BE2C (cell line): ENCODE measurements at regions not wholly inside any gene's neighbourhood (a gene's known extent, or its start where the extent isn't known, plus 50 kb on each side); places are given as distances from the start of the nearest gene placed in this dataset.

Experiments used
- DNase-seq: peaks from one replicate; pipeline ENCODE4 v3.0.0-alpha.2; 2020
- H3K27me3 ChIP-seq: fragments of 250-450 bp; sonication (Bioruptor Pico); 2 replicates; pipeline ENCODE4 v1.5.1; 2020; ENCODE audit warnings: mild to moderate bottlenecking
- H3K36me3 ChIP-seq: fragments of 250-450 bp; sonication (Bioruptor Pico); 2 replicates; pipeline ENCODE4 v1.5.1; 2020; ENCODE audit warnings: mild to moderate bottlenecking
- H3K4me1 ChIP-seq: fragments of 250-450 bp; sonication (Bioruptor Pico); 2 replicates; pipeline ENCODE4 v1.5.1; 2020
- H3K4me3 ChIP-seq: 2 replicates; pipeline ENCODE4 v1.5.1; 2011; ENCODE audit warnings: low read depth, low read length
- H3K9me3 ChIP-seq: fragments of 250-450 bp; sonication (Bioruptor Pico); 2 replicates; pipeline ENCODE4 v1.5.1; 2020
- TF ChIP-seq, protein P1 (sequence below): IDR thresholded peaks from 2 replicates; pipeline ENCODE4 v1.5.1; 2012; ENCODE audit warnings: mild to moderate bottlenecking, low read depth, low read length

DNA sequence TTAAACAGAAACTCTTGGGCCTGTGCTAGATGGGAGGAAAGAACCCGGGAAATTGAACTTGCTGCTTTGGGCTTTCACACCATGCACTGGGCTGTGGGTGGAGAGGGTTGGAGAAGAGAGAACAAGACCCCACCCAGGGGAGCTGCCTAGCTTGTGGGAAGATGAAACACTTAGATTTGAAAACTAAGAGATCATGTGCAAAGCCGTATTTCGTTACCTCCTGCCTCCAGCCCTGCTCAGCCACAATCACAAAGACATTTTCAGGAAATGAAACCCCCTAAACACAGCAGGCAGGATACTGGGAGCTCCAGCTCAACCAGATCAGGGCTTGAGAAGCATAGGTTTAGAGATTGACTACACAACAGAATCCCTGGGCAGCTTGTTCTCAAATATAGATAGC is 183.0 kb upstream of the C2CD4B start:
- H3K36me3 ChIP-seq = no peaks in the 10 kb centered on the region
- DNase-seq = no peak

DNA sequence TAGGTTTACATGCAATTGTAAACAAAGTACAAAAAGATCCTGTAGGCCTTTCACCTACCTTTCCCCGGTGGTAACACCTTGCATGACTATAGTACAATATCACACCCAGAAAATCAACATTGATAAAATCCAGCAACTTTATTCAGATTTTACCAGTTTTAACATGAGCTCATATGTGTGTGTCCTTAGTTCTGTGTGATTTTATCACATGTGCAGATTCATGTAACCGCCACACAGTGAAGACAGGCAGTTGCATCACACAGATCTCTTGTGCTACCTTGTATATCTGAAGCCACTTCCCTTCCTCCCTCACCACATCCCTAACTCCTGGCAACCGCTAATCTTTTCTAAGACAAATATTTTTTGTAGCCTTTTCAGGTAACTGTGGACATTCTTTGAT is 183.5 kb upstream of the C2CD4B start:
- no peaks in the 10 kb centered on the region for H3K27me3 ChIP-seq
- no peak for DNase-seq
- no peaks in the 10 kb centered on the region for H3K9me3 ChIP-seq
- TF ChIP-seq, protein P1, sequence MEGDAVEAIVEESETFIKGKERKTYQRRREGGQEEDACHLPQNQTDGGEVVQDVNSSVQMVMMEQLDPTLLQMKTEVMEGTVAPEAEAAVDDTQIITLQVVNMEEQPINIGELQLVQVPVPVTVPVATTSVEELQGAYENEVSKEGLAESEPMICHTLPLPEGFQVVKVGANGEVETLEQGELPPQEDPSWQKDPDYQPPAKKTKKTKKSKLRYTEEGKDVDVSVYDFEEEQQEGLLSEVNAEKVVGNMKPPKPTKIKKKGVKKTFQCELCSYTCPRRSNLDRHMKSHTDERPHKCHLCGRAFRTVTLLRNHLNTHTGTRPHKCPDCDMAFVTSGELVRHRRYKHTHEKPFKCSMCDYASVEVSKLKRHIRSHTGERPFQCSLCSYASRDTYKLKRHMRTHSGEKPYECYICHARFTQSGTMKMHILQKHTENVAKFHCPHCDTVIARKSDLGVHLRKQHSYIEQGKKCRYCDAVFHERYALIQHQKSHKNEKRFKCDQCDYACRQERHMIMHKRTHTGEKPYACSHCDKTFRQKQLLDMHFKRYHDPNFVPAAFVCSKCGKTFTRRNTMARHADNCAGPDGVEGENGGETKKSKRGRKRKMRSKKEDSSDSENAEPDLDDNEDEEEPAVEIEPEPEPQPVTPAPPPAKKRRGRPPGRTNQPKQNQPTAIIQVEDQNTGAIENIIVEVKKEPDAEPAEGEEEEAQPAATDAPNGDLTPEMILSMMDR = no peak
- no peaks in the 10 kb centered on the region for H3K4me1 ChIP-seq
- H3K4me3 ChIP-seq = no peak overlapping the region
- no peaks in the 10 kb centered on the region for H3K36me3 ChIP-seq

More for the DNA sequence above, 183.0 kb upstream of the C2CD4B start:
- Histone ChIP-seq H3K4me1 (no peaks in the 10 kb centered on the region), H3K9me3 (no peaks in the 10 kb centered on the region), H3K27me3 (no peaks in the 10 kb centered on the region), H3K4me3 (no peak overlapping the region)
- TF ChIP-seq, protein P1 = no peak

DNA sequence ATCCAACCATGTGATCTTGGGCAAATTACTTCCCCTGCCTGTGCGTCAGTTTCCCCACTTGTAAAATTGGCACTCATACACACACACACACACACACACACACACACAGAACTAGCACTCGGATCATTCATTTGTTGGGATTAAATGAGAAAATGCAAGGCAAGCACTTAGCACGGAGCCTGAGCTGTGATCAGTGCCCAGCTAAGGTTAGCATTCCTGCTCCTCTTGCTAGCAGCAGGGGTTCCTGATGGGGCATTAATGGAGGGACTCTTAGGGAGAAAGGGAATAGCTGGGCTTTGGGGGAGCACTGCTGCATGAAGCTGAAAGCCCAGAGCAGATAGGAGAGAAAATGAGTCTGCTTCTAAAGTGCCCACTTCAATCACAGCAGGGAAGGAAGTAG is 187.7 kb upstream of the C2CD4B start:
- no peak for DNase-seq
- no peaks in the 10 kb centered on the region for H3K27me3 ChIP-seq

DNA sequence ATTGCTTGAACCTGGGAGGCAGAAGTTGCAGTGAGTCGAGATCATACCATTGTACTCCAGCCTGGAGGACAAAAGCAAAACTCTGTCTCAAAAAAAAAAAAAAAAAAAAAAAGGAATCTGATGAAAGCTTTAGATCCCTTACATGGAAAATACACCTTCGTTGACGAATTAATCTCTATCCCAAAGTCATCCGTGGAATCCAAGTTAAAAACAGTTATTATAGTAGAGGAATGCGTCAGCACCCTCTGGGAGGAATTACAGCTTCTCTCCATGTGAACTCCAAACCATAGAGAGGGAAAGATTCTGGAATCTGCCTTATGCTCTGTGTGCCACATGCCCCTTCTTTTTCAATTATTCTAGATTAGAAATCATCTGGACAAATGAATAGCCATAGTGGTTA is 192.3 kb upstream of the C2CD4B start:
- no peaks in the 10 kb centered on the region for H3K27me3 ChIP-seq
- peaks cover 8% of the 10 kb centered on the region for H3K4me1 ChIP-seq
- no peaks in the 10 kb centered on the region for H3K9me3 ChIP-seq
- TF ChIP-seq, protein P1 = no peak
- no peak for DNase-seq
- no peaks in the 10 kb centered on the region for H3K36me3 ChIP-seq
- H3K4me3 ChIP-seq = no peak overlapping the region

More for the DNA sequence above, 187.7 kb upstream of the C2CD4B start:
- no peak overlapping the region for H3K4me3 ChIP-seq
- H3K9me3 ChIP-seq = no peaks in the 10 kb centered on the region
- H3K36me3 ChIP-seq = no peaks in the 10 kb centered on the region
- H3K4me1 ChIP-seq = no peaks in the 10 kb centered on the region
- TF ChIP-seq, protein P1 = no peak

DNA sequence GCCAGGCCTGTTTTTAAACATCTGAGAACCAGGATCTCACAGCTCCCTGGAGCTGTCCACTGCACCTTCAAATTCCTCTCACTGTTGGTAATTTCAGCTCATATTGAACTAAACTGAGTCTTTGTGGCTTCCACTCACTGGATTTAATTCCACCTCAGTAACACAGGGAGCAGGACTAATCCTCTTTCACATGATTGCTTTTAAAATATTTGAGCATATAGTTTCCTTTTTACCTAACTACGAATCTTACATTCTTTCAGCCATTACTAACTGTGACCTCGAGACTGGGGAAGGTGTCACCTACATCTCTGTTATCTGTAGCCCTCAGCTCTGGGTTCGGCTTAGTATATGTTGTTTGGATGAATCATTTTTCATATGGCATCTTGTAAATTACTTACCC is 194.3 kb upstream of the C2CD4B start:
- no peaks in the 10 kb centered on the region for H3K9me3 ChIP-seq
- no peak for DNase-seq

DNA sequence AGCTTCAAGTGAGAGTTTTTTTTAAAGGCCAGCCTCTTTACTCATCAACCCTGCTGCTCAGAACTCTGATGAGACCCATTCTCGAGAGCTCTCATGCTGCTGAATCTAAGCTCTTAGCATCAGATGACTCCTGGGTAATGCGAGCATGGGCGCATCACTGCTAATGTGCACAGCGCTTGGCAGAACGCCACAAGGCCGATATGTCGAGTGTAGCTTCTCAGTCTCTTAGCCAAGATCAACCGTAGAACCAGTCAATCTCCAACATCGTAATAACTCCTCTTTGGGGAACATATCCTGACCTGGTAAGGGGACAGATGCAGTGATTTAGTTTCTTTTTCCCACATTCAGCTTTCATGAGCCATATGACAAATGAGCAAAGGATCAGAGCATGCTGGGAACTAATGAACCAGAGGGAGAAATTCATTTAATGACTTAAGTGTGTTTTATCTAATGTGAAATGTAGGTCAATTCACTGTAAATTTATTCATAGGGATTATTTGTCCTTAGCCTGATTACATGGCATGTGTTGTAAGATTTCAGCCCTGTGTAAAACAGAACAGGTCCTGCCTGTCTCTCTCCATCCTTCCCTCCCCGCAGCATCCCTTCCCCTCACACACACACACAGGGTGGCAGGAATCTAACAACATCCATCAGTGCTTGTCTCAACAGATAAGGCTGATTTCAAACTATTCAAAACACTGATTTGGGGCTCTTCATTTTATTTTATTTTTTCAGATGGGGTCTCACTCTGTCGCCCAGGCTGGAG is 195.4 kb upstream of the C2CD4B start:
- Histone ChIP-seq H3K36me3 (no peaks in the 10 kb centered on the region), H3K27me3 (no peaks in the 10 kb centered on the region), H3K4me3 (peak overlapping the region; percentile 10; the same call in 1 of the 2 replicates), H3K4me1 (peaks cover 8% of the 10 kb centered on the region), H3K9me3 (no peaks in the 10 kb centered on the region)
- TF ChIP-seq, protein P1 = no peak
- DNase-seq = peak; percentile 75

More for the DNA sequence above, 194.3 kb upstream of the C2CD4B start:
- Histone ChIP-seq H3K27me3 (no peaks in the 10 kb centered on the region), H3K4me3 (no peak overlapping the region), H3K4me1 (peaks cover 8% of the 10 kb centered on the region), H3K36me3 (no peaks in the 10 kb centered on the region)
- TF ChIP-seq, protein P1 = no peak
